HL-60 (cell line): ENCODE measurements at regions not wholly inside any gene's neighbourhood (a gene's known extent, or its start where the extent isn't known, plus 50 kb on each side); places are given as distances from the start of the nearest gene placed in this dataset.

Source experiments
- DNase-seq, 2 experiments: peaks; one replicate each; pipeline ENCODE4 v3.0.0-alpha.2; 2010 to 2020; ENCODE audit warnings: low read depth in 1 of 2, low spot score in 1 of 2
- H3K27ac ChIP-seq: fragments of 250-450 bp; sonication (Bioruptor Pico); replicated peaks from 2 replicates; pipeline ENCODE4 v1.5.1; 2020; ENCODE audit warnings: mild to moderate bottlenecking, moderate library complexity
- H3K27me3 ChIP-seq: fragments of 250-450 bp; sonication (Bioruptor Pico); 2 replicates; pipeline ENCODE4 v1.5.1; 2021; ENCODE audit warnings: mild to moderate bottlenecking, moderate library complexity; ENCODE audit not compliant: insufficient read depth, poor library complexity, severe bottlenecking
- H3K4me3 ChIP-seq: replicated peaks from 2 replicates; pipeline ENCODE4 v1.5.1; 2011; ENCODE audit warnings: mild to moderate bottlenecking, control low read depth, low read length; ENCODE audit not compliant: insufficient read depth
- CTCF ChIP-seq: IDR thresholded peaks from one replicate; pipeline ENCODE4 v1.5.1; 2011; ENCODE audit warnings: low read length, control low read depth, inconsistent platforms; ENCODE audit not compliant: insufficient read depth
- GABPA ChIP-seq: IDR thresholded peaks from 2 replicates; pipeline ENCODE4 v1.6.1; 2012; ENCODE audit warnings: low read depth
- POLR2AphosphoS5 ChIP-seq: IDR thresholded peaks from 2 replicates; pipeline ENCODE4 v1.6.1; 2012; ENCODE audit warnings: low read depth
- REST ChIP-seq: IDR thresholded peaks from 2 replicates; pipeline ENCODE4 v1.6.1; 2012; ENCODE audit warnings: low read depth; ENCODE audit not compliant: insufficient replicate concordance
- SPI1 ChIP-seq: IDR thresholded peaks from 2 replicates; pipeline ENCODE4 v1.6.1; 2012; ENCODE audit warnings: low read depth, mild to moderate bottlenecking, borderline replicate concordance

GRCh38 chr9:79163544-79163943 lies 408.2 kb upstream of the TLE4 start:
- Histone ChIP-seq H3K4me3 (no peak overlapping the region), H3K27ac (no peak overlapping the region), H3K27me3 (no peaks in the 10 kb centered on the region)
- TF ChIP-seq SPI1 (no peak), REST (no peak), CTCF (no peak), POLR2AphosphoS5 (no peak), GABPA (no peak)
- DNase-seq: no peak

- TF ChIP-seq POLR2AphosphoS5 (no peak), REST (no peak), SPI1 (no peak), GABPA (no peak), CTCF (no peak)
- no peak for DNase-seq
These were observed 407.4 kb upstream of the TLE4 start for GRCh38 chr9:79164406-79164805.

DNA sequence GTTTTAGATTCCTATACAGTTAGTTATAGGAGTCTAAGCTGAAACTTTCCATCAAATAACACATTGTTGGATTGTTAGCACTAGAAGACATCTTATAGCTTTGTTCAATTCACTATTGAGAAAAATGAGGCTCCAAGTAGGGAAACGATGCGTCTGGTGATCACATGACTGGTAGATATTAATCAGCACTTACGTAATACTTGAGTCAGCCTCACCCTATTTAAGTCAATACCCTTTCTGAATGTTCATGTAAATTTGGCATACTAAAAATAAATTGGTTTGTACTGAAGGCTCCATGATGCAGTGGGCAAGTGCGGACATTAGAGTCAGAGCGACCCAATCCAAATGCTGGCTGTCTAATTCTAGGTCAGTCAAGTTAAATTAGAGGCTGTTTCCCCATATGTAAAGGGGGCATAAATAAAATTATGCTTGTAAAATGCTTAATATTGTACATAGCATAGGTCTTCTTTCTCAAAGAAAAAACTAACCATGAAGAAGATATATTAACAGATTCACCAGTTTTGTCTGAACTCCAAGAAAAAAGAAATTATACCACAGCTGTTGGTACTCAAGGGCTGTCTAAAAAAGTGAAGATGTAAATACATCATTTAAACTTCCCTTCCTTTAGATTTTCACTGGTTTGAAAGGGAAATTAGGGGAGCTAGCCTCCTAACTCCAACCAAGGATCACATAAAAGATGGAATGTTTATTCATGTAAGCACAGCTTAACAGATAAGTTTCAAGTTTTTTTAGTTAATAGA lies 406.6 kb upstream of the TLE4 start:
- DNase-seq: no peak
- no peak for TF ChIP-seq POLR2AphosphoS5
- TF ChIP-seq GABPA: no peak
- TF ChIP-seq REST: no peak
- no peak for TF ChIP-seq CTCF
- TF ChIP-seq SPI1: no peak
- Histone ChIP-seq H3K4me3 (no peak overlapping the region), H3K27ac (no peak overlapping the region), H3K27me3 (no peaks in the 10 kb centered on the region)

More at GRCh38 chr9:79164406-79164805, 407.4 kb upstream of the TLE4 start:
- no peaks in the 10 kb centered on the region for H3K27me3 ChIP-seq
- no peak overlapping the region for H3K4me3 ChIP-seq
- no peak overlapping the region for H3K27ac ChIP-seq
